ENCODE measurements at regions not wholly inside any gene's neighbourhood (a gene's known extent, or its start where the extent isn't known, plus 50 kb on each side); places are given as distances from the start of the nearest gene placed in this dataset.
"Not testable (repeated sequence)": the region's sequence is repeated elsewhere in the genome, so short reads cannot be mapped to it uniquely, and the experiment has no call there.

- not testable (repeated sequence) for DNase-seq
Observed at GRCh38 chr1:188812153-188812552, 1665.5 kb downstream of the BRINP3 start.

DNA sequence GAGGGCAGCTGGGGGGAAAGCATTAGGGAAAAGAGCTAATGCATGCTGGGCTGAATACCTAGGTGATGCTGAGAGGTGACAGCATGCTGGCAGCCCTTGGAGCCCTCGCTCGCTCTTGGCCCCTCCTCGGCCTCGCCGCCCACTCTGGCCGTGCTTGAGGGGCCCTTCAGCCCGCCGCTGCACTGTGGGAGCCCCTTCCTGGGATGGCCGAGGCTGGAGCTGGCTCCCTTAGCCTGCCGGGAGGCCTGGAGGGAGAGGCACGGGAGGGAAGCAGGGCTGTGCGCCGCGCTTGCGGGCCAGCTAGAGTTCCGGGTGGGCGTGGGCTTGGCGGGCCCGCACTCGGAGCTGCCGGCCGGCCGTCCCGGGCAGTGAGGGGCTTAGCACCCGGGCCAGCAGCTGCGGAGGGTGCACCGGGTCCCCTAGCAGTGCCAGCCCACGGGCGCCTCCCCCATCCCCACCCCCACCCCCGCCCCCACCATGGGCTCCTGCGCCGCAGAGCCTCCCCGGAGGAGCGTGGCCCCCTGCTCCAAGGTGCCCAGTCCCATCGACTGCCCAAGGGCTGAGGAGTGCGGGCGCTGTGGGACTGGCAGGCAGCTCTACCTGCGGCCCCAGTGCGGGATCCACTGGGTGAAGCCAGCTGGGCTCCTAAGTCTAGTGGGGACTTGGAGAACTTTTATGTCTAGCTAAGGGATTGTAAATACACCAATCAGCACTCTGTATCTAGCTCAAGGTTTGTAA lies 1664.7 kb downstream of the BRINP3 start:
- not testable (repeated sequence) for DNase-seq

- DNase-seq = no peak
Observed at GRCh38 chr1:188817814-188818213, 1659.8 kb downstream of the BRINP3 start.

GRCh38 chr1:188822248-188822647 lies 1655.4 kb downstream of the BRINP3 start:
- no peak for DNase-seq

DNA sequence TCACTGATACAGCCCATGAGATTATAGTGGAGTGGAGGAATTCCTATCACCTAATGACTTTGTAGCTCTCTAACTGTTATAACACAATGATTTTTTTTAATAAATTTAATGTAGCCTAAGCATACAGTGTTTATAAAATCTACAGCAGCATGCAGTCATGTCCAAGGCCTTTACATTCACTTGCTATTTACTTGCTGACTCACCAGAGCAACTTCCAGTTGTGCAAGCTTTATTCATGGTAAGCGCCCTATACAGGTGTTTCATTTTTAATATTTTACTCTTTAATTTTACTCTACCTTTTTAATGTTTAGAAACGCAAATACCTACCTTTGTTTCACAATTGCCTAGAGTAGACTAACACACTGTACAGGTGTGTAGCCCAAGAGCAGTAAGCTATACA lies 1652.2 kb downstream of the BRINP3 start:
- DNase-seq = no peak

GRCh38 chr1:188826800-188827199 lies 1650.9 kb downstream of the BRINP3 start:
- no peak for DNase-seq

GRCh38 chr1:188827400-188827799 lies 1650.3 kb downstream of the BRINP3 start:
- no peak for DNase-seq

DNA sequence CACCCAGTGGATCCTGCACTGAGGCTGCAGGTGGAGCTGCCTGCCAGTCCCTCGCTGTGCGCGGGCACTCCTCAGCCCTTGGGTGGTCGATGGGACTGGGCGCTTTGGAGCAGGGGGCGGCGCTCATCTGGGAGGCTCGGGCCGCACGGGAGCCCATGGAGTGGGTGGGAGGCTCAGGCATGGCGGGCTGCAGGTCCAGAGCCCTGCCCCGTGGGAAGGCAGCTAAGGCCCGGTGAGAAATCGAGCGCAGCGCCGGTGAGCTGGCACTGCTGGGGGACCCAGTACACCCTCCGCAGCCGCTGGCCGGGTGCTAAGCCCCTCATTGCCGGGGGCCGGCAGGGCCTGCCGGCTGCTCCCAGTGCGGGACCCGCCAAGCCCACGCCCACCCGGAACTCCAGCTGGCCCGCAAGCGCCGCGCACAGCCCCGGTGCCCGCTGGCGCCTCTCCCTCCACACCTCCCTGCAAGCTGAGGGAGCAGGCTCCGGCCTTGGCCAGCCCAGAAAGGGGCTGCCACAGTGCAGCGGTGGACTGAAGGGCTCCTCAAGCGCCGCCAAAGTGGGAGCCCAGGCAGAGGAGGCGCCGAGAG lies 1636.5 kb downstream of the BRINP3 start:
- DNase-seq = not testable (repeated sequence)

- no peak for DNase-seq
Observed at GRCh38 chr1:188846468-188846867, 1631.2 kb downstream of the BRINP3 start.

GRCh38 chr1:188857526-188858087 lies 1620.1 kb downstream of the BRINP3 start:
- DNase-seq = no peak

DNA sequence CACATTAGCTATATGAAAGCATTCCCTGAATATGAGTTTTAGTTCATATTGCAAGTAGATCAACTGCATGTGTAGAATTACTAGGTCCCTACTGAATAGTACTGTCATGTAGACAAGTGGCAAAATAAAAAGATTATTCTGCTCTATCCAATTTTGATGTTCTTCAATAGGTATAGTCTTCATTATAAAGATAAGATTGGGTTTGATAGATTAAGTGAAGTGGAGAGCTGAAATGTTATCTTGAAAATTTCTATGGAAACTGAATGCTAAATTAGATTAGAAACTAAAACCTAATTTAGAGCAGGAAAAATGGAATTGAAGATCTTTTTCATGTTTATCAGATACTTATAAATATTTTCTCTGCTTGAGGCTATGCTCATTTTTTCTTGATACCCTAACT lies 1610.0 kb downstream of the BRINP3 start:
- DNase-seq = no peak

- no peak for DNase-seq
Observed at GRCh38 chr1:188871164-188871563, 1606.5 kb downstream of the BRINP3 start.

DNA sequence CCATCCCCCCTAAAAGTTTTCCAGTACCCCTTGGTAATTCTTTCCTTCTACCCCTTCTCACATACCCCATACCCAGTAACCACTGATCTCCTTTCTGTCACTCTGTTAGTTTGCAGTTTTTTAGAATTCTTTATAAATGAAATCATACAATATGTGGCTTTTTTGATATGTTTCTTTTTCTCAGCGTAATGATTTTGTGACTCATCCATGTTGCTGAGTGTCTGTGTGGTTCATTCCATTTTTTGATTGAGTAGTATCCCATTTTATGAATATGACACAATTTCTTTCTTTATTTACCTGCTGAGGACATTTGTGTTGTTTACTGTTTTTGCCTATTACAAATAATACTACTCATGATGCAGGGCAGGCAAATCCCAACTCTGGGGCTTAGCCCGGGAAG lies 1605.3 kb downstream of the BRINP3 start:
- no peak for DNase-seq

GRCh38 chr1:188877668-188878067 lies 1600.0 kb downstream of the BRINP3 start:
- no peak for DNase-seq

DNA sequence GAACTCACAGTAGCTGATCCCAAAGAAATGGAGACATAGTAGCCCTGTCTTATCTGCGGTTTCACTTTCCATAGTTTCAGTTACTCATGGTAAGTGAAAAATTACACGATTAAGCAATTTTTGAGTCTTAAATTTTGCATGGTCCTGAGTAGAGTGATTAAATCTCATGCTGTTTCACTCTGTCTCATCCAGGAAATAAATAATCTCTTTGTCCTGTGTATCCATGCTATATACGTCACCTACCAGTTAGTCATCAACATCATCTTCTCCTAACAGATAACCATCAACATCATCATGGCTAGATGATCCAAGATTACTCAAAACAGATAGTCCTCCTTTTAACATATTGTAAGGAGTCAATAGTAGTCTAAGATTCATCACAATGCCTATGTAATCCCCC lies 1589.3 kb downstream of the BRINP3 start:
- no peak for DNase-seq

DNA sequence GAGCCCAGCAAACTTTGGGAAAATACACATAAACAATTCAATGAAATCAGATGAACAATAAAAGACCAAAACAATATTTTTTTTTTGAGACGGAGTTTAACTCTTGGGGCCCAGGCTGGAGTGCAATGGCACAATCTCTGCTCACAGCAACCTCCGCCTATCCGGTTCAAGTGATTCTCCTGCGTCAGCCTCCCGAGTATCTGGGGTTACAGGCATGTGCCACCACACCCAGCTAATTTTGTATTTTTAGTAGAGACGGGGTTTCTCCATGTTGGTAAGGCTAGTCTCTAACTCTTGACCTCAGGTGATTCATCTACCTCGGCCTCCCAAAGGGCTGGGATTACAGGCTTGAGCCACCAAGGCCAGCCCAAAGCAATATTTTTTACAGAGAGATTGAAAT lies 1588.5 kb downstream of the BRINP3 start:
- no peak for DNase-seq

- no peak for DNase-seq
Observed at GRCh38 chr1:188891958-188892357, 1585.7 kb downstream of the BRINP3 start.

GRCh38 chr1:188895611-188896010 lies 1582.1 kb downstream of the BRINP3 start:
- DNase-seq = no peak

DNA sequence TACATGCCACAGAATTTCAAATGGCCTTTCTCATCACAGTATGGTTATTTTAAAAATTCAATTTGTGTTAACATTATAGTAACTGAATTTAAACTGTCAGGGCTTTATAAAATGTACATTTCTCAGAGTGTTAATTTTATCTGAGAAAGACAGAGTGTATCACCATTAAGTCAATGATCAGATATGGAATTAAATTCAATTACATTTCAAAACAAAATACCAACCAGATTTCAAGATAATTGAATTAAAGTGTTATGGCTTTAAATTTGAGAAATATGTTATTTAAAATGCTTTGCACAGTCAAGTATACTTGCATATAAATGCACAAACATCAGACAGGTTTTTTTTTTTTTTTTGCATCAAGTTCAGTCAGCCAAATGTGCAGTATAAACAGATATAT lies 1574.4 kb downstream of the BRINP3 start:
- no peak for DNase-seq

DNA sequence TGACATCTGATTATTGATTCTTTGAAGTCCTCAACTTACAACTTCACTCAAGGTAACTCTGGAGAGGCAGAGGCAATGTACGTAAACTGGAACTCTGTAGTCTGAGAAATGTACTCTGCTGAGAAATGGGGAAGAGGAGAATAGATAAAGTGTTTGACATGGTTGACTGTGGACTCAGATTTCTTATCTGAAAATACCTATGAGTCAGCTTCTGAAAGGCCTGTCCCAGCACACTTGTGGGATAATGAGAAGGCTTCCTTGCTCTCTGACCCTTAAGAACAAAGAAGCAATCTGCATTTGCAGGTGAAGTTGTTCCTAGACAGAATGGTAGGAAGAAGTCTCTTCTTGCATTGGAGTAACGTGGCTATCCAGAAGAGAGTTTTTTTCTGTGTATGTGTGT lies 1573.5 kb downstream of the BRINP3 start:
- no peak for DNase-seq

DNA sequence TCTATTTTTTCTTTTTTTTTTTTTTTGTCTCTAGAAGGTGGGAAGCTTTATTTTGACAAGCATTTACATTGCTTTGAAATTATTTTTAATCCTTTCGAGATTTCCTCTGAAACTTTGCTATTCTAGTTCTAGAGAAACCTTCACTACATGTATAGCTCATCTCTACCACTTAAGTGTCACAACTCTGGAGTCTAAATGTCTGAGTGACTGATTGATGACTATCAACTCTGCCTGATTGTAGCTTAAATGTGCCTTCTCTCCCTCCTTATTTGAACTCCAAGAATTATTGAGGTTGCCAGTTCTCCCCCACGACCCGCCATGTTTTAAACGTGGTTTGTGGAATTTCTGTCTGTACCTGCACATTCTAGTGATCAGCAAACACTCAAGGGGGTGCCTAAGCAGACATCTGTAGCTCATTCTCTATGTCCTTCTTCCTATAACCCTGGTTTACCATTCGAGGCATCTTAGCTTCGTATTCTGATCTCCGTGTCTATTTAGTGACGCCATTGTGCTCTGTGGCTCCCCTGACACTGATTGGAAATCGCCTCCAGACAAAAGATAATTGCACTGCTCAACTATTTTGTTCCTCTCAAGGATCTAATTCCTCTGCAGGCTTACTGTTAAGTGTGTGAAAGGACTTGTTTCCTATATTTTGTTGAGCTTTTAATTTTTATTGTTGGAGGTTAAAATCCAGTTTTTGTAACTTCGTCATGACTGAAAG lies 1570.6 kb downstream of the BRINP3 start:
- DNase-seq = no peak

GRCh38 chr1:188930382-188930781 lies 1547.3 kb downstream of the BRINP3 start:
- DNase-seq = no peak

- DNase-seq = no peak
Observed at GRCh38 chr1:188931506-188931905, 1546.2 kb downstream of the BRINP3 start.
